ENCODE measurements at regions not wholly inside any gene's neighbourhood (a gene's known extent, or its start where the extent isn't known, plus 50 kb on each side); places are given as distances from the start of the nearest gene placed in this dataset.

DNA sequence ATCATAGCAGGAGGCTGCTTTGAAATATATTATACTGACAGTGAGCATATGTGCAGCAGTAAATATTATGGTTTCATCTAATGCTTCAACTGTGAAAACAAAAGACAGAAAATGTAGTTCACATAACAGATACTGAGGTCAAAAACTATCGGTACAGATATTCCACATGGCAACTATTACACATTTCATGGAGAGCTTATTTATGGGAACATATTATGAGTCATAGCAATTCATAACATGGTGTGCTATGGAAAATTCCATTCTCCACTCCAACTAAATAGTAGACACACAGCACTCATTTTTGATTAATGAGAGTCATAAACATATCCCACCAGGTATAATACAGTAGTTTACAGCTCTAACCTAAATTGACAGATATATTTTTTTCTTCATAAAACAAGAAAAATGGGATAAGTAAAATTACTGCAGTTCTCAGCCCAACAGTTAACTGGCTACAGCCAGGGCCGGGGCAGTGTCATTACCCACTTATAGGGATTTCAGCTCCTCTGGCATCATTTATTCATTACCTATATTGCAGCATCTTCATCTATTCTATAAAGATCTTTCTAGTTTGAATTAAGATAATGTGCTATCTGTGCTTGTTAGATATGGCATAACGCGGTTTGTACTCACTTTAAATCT, 475.6 kb upstream of the KLF6 start:
- H3K4me1 ChIP-seq (ENCODE audit: control insufficient read depth, insufficient read depth, low read length, poor library complexity, severe bottlenecking) = no peaks in the 10 kb centered on the region
- Mint-ChIP-seq H3K27ac (no peak overlapping the region), H3K9me3 (peaks cover 0 to 1% (median 0%) of the 10 kb centered on the region in 7 donors), H3K27me3 (no peaks in the 10 kb centered on the region), H3K36me3 (no peaks in the 10 kb centered on the region), H3K4me3 (no peak overlapping the region), H3K4me1 (peaks cover 0 to under 1% (median 0%) of the 10 kb centered on the region in 4 donors)
- ATAC-seq (ENCODE audit: low read depth in 2 of 2) (no peak), DNase-seq (no peak)
- no peaks in the 10 kb centered on the region for H3K9me3 ChIP-seq (ENCODE audit: control insufficient read depth in 2 of 2, low read length in 2 of 2)
- H3K27me3 ChIP-seq (ENCODE audit: control insufficient read depth, insufficient read depth, low read length) = no peaks in the 10 kb centered on the region
- H3K4me3 ChIP-seq (ENCODE audit: low read depth, low read length) = no peak overlapping the region
- H3K27ac ChIP-seq (ENCODE audit: insufficient read depth, low read length, poor library complexity, severe bottlenecking) = no peak overlapping the region
- H3K36me3 ChIP-seq (ENCODE audit: control insufficient read depth, insufficient read depth, low read length) = no peaks in the 10 kb centered on the region

DNA sequence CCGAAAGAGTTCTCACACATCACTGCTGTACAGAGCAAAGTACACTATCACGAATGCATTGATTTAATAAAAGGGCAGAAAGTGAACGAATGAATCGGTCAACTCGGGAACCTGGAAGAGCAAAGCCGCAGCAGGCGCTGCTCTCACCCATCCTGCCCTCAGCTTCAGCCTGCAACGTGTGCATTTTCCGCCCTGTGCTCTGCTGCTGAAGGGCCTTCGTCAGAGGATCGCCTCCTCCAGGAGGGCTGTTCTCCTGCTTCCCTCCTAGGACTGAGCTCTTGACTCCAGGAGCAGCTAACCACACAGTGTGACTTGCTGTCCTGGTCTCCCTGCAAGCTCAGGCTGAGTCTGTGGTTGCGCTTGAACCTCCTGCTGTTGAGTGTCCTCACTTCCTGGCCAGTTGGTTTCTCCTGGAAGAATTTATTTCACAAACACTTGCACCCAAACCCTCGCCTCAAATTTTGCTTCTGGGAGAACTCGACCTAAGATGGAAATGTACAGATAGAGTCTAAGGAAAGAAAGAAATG, 473.0 kb upstream of the KLF6 start:
- H3K36me3 ChIP-seq (ENCODE audit: control insufficient read depth, insufficient read depth, low read length) = no peaks in the 10 kb centered on the region
- no peaks in the 10 kb centered on the region for H3K4me1 ChIP-seq (ENCODE audit: control insufficient read depth, insufficient read depth, low read length, poor library complexity, severe bottlenecking)
- H3K36me3 Mint-ChIP-seq = no peaks in the 10 kb centered on the region
- no peaks in the 10 kb centered on the region for H3K27me3 Mint-ChIP-seq
- no peaks in the 10 kb centered on the region for H3K4me1 Mint-ChIP-seq
- no peaks in the 10 kb centered on the region for H3K27me3 ChIP-seq (ENCODE audit: control insufficient read depth, insufficient read depth, low read length)
- no peak overlapping the region for H3K27ac ChIP-seq (ENCODE audit: insufficient read depth, low read length, poor library complexity, severe bottlenecking)
- H3K9me3 ChIP-seq (ENCODE audit: control insufficient read depth in 2 of 2, low read length in 2 of 2) = no peaks in the 10 kb centered on the region
- H3K9me3 Mint-ChIP-seq = peaks cover 0 to 2% (median 0%) of the 10 kb centered on the region in 7 donors
- H3K27ac Mint-ChIP-seq = peak overlapping the region in 1 of 3 donors; percentile 48
- H3K4me3 Mint-ChIP-seq = no peak overlapping the region
- H3K4me3 ChIP-seq (ENCODE audit: low read depth, low read length) = no peak overlapping the region
- no peak for DNase-seq
- no peak for ATAC-seq (ENCODE audit: low read depth in 2 of 2)

DNA sequence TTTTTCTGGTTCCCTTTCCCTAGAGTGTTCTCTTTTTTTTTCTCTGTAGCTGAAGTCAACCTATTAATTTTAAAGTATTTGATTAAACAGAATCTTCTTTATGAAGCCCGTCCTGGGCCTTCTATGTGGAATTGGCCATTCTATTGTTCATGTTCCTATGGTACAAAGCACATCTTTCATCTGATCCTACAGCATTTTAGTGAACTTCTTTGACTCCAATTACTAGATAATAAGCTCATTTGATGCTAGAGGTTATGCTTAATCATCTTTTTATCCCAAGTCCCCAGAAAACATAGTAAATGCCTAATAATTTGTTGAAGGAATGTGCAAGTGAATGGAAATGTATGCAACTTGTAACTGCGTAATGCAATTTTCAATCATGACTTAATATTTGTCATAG, 472.0 kb upstream of the KLF6 start:
- H3K4me1 ChIP-seq (ENCODE audit: control insufficient read depth, insufficient read depth, low read length, poor library complexity, severe bottlenecking) = no peaks in the 10 kb centered on the region
- H3K27me3 ChIP-seq (ENCODE audit: control insufficient read depth, insufficient read depth, low read length) = no peaks in the 10 kb centered on the region
- no peak overlapping the region for H3K27ac ChIP-seq (ENCODE audit: insufficient read depth, low read length, poor library complexity, severe bottlenecking)
- no peaks in the 10 kb centered on the region for H3K27me3 Mint-ChIP-seq
- H3K4me3 ChIP-seq (ENCODE audit: low read depth, low read length) = no peak overlapping the region
- no peaks in the 10 kb centered on the region for H3K9me3 ChIP-seq (ENCODE audit: control insufficient read depth in 2 of 2, low read length in 2 of 2)
- H3K36me3 Mint-ChIP-seq = no peaks in the 10 kb centered on the region
- no peak overlapping the region for H3K4me3 Mint-ChIP-seq
- H3K27ac Mint-ChIP-seq = no peak overlapping the region
- no peak for ATAC-seq (ENCODE audit: low read depth in 2 of 2)
- H3K36me3 ChIP-seq (ENCODE audit: control insufficient read depth, insufficient read depth, low read length) = no peaks in the 10 kb centered on the region
- no peak for DNase-seq
- H3K4me1 Mint-ChIP-seq = no peaks in the 10 kb centered on the region
- peaks cover 0 to 2% (median 0%) of the 10 kb centered on the region in 7 donors for H3K9me3 Mint-ChIP-seq

GRCh38 chr10:4255751-4256150, 470.7 kb upstream of the KLF6 start:
- DNase-seq (no peak), ATAC-seq (ENCODE audit: low read depth in 2 of 2) (no peak)
- no peaks in the 10 kb centered on the region for H3K4me1 ChIP-seq (ENCODE audit: control insufficient read depth, insufficient read depth, low read length, poor library complexity, severe bottlenecking)
- no peaks in the 10 kb centered on the region for H3K36me3 Mint-ChIP-seq
- H3K4me3 ChIP-seq (ENCODE audit: low read depth, low read length) = no peak overlapping the region
- no peak overlapping the region for H3K4me3 Mint-ChIP-seq
- H3K4me1 Mint-ChIP-seq = peaks cover 0 to under 1% (median 0%) of the 10 kb centered on the region in 4 donors
- H3K27me3 Mint-ChIP-seq = no peaks in the 10 kb centered on the region
- H3K27ac Mint-ChIP-seq = no peak overlapping the region
- H3K9me3 ChIP-seq (ENCODE audit: control insufficient read depth in 2 of 2, low read length in 2 of 2) = no peaks in the 10 kb centered on the region
- H3K36me3 ChIP-seq (ENCODE audit: control insufficient read depth, insufficient read depth, low read length) = no peaks in the 10 kb centered on the region
- peaks cover 0 to 2% (median 0%) of the 10 kb centered on the region in 7 donors for H3K9me3 Mint-ChIP-seq
- H3K27ac ChIP-seq (ENCODE audit: insufficient read depth, low read length, poor library complexity, severe bottlenecking) = no peak overlapping the region
- no peaks in the 10 kb centered on the region for H3K27me3 ChIP-seq (ENCODE audit: control insufficient read depth, insufficient read depth, low read length)

- peaks cover 0 to 9% (median 0%) of the 10 kb centered on the region in 4 donors for H3K4me1 Mint-ChIP-seq
- peaks cover 0 to 5% (median 0%) of the 10 kb centered on the region in 7 donors for H3K9me3 Mint-ChIP-seq
- ATAC-seq (ENCODE audit: low read depth in 2 of 2) (no peak), DNase-seq (no peak)
- no peaks in the 10 kb centered on the region for H3K27me3 Mint-ChIP-seq
- Histone ChIP-seq H3K9me3 (ENCODE audit: control insufficient read depth in 2 of 2, low read length in 2 of 2) (no peaks in the 10 kb centered on the region), H3K4me1 (ENCODE audit: control insufficient read depth, insufficient read depth, low read length, poor library complexity, severe bottlenecking) (no peaks in the 10 kb centered on the region), H3K36me3 (ENCODE audit: control insufficient read depth, insufficient read depth, low read length) (no peaks in the 10 kb centered on the region), H3K27me3 (ENCODE audit: control insufficient read depth, insufficient read depth, low read length) (no peaks in the 10 kb centered on the region), H3K27ac (ENCODE audit: insufficient read depth, low read length, poor library complexity, severe bottlenecking) (no peak overlapping the region), H3K4me3 (ENCODE audit: low read depth, low read length) (no peak overlapping the region)
- no peak overlapping the region for H3K4me3 Mint-ChIP-seq
- no peaks in the 10 kb centered on the region for H3K36me3 Mint-ChIP-seq
- no peak overlapping the region for H3K27ac Mint-ChIP-seq
Measured at GRCh38 chr10:4254101-4254994, 469.3 kb upstream of the KLF6 start.

GRCh38 chr10:4252701-4253100, 467.7 kb upstream of the KLF6 start:
- H3K4me3 Mint-ChIP-seq = no peak overlapping the region
- DNase-seq = no peak
- H3K36me3 Mint-ChIP-seq = no peaks in the 10 kb centered on the region
- Histone ChIP-seq H3K36me3 (ENCODE audit: control insufficient read depth, insufficient read depth, low read length) (no peaks in the 10 kb centered on the region), H3K4me3 (ENCODE audit: low read depth, low read length) (no peak overlapping the region), H3K4me1 (ENCODE audit: control insufficient read depth, insufficient read depth, low read length, poor library complexity, severe bottlenecking) (no peaks in the 10 kb centered on the region), H3K27ac (ENCODE audit: insufficient read depth, low read length, poor library complexity, severe bottlenecking) (no peak overlapping the region), H3K27me3 (ENCODE audit: control insufficient read depth, insufficient read depth, low read length) (no peaks in the 10 kb centered on the region), H3K9me3 (ENCODE audit: control insufficient read depth in 2 of 2, low read length in 2 of 2) (no peaks in the 10 kb centered on the region)
- peaks cover 0 to 5% (median 0%) of the 10 kb centered on the region in 7 donors for H3K9me3 Mint-ChIP-seq
- H3K4me1 Mint-ChIP-seq = peaks cover 0 to 9% (median 0%) of the 10 kb centered on the region in 4 donors
- ATAC-seq (ENCODE audit: low read depth in 2 of 2) = no peak
- no peaks in the 10 kb centered on the region for H3K27me3 Mint-ChIP-seq
- no peak overlapping the region for H3K27ac Mint-ChIP-seq

DNA sequence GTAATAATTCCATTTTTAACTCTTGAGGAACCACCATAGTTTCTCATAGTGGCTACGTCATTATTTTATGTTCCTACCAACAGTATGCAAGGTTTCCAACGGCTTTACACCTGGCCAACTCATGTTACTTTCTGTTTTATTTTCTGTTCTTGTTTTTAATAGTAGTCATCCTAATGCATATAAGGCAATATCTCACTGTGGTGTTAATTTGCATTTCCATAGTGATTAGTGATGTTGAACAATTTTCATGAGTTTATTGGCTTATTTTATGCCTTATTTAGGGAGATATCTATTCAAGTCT, 465.5 kb upstream of the KLF6 start:
- H3K36me3 ChIP-seq (ENCODE audit: control insufficient read depth, insufficient read depth, low read length) = no peaks in the 10 kb centered on the region
- H3K36me3 Mint-ChIP-seq = no peaks in the 10 kb centered on the region
- H3K4me1 Mint-ChIP-seq = peaks cover 8 to 16% (median 10%) of the 10 kb centered on the region in 4 donors
- no peak overlapping the region for H3K27ac ChIP-seq (ENCODE audit: insufficient read depth, low read length, poor library complexity, severe bottlenecking)
- H3K4me1 ChIP-seq (ENCODE audit: control insufficient read depth, insufficient read depth, low read length, poor library complexity, severe bottlenecking) = no peaks in the 10 kb centered on the region
- DNase-seq (peak in 1 of 3 donors; percentile 29), ATAC-seq (ENCODE audit: low read depth in 2 of 2) (no peak)
- no peaks in the 10 kb centered on the region for H3K27me3 ChIP-seq (ENCODE audit: control insufficient read depth, insufficient read depth, low read length)
- no peak overlapping the region for H3K27ac Mint-ChIP-seq
- no peaks in the 10 kb centered on the region for H3K9me3 ChIP-seq (ENCODE audit: control insufficient read depth in 2 of 2, low read length in 2 of 2)
- no peak overlapping the region for H3K4me3 ChIP-seq (ENCODE audit: low read depth, low read length)
- H3K27me3 Mint-ChIP-seq = peaks cover 4% of the 10 kb centered on the region
- H3K9me3 Mint-ChIP-seq = peaks cover 0 to 5% (median 0%) of the 10 kb centered on the region in 7 donors
- H3K4me3 Mint-ChIP-seq = no peak overlapping the region

Data from CD4-positive, CD25-positive, alpha-beta regulatory T cell (primary cell).